ENCODE measurements at regions not wholly inside any gene's neighbourhood (a gene's known extent, or its start where the extent isn't known, plus 50 kb on each side); places are given as distances from the start of the nearest gene placed in this dataset.
A peak's percentile ranks its signal among the peaks of the same experiment; 100 is the strongest.
"Not testable (repeated sequence)": the region's sequence is repeated elsewhere in the genome, so short reads cannot be mapped to it uniquely, and the experiment has no call there.

DNA sequence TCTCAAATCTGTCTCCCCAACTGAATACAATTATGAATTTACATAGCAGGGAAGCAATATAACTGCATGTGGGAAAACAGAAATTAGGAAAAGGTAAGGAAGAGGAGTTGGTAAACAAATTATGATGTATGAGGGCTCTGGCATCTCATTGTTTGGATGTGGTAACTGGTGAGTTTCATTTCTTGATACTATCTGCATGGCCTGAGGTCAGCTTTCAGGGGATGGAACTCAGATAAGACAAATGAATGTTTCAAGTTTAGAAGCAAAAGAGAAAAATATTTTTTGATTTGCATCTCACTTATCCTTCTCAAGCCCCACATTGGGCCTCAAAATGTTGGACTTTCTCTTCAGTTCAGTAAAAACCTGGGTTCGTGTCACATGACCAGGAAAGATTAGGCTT is 302.2 kb upstream of the GJE1 start:
- Mint-ChIP-seq H3K36me3 (ENCODE audit: low read depth) (no peaks in the 10 kb centered on the region), H3K4me1 (peaks cover 20% of the 10 kb centered on the region), H3K27ac (no peak overlapping the region), H3K4me3 (no peak overlapping the region), H3K9me3 (peaks cover 2% of the 10 kb centered on the region), H3K27me3 (ENCODE audit: insufficient read depth) (no peaks in the 10 kb centered on the region)
- Histone ChIP-seq H3K4me1 (ENCODE audit: control insufficient read depth, insufficient read depth, low read length) (peaks cover 3% of the 10 kb centered on the region), H3K27ac (ENCODE audit: low read depth, low read length) (no peak overlapping the region), H3K27me3 (ENCODE audit: control insufficient read depth, insufficient read depth, low read length, poor library complexity, severe bottlenecking) (no peaks in the 10 kb centered on the region), H3K4me3 (ENCODE audit: low read length) (no peak overlapping the region), H3K9me3 (ENCODE audit: control insufficient read depth, low read length) (peaks cover 10% of the 10 kb centered on the region), H3K9ac (ENCODE audit: extremely low read depth, low read length, poor library complexity, severe bottlenecking) (no peak overlapping the region), H3K36me3 (ENCODE audit: control insufficient read depth, insufficient read depth, low read length) (no peaks in the 10 kb centered on the region)
- no peak for DNase-seq
- TF ChIP-seq, protein P1, sequence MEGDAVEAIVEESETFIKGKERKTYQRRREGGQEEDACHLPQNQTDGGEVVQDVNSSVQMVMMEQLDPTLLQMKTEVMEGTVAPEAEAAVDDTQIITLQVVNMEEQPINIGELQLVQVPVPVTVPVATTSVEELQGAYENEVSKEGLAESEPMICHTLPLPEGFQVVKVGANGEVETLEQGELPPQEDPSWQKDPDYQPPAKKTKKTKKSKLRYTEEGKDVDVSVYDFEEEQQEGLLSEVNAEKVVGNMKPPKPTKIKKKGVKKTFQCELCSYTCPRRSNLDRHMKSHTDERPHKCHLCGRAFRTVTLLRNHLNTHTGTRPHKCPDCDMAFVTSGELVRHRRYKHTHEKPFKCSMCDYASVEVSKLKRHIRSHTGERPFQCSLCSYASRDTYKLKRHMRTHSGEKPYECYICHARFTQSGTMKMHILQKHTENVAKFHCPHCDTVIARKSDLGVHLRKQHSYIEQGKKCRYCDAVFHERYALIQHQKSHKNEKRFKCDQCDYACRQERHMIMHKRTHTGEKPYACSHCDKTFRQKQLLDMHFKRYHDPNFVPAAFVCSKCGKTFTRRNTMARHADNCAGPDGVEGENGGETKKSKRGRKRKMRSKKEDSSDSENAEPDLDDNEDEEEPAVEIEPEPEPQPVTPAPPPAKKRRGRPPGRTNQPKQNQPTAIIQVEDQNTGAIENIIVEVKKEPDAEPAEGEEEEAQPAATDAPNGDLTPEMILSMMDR (conservative IDR thresholded peaks at IDR 0.05): no peak
- 89 to 100% methylated on average over 1 of the region's 1 CpG for WGBS, 2 experiments (ENCODE audit: insufficient coverage in 1 of 2, insufficient read length in 1 of 2)

DNA sequence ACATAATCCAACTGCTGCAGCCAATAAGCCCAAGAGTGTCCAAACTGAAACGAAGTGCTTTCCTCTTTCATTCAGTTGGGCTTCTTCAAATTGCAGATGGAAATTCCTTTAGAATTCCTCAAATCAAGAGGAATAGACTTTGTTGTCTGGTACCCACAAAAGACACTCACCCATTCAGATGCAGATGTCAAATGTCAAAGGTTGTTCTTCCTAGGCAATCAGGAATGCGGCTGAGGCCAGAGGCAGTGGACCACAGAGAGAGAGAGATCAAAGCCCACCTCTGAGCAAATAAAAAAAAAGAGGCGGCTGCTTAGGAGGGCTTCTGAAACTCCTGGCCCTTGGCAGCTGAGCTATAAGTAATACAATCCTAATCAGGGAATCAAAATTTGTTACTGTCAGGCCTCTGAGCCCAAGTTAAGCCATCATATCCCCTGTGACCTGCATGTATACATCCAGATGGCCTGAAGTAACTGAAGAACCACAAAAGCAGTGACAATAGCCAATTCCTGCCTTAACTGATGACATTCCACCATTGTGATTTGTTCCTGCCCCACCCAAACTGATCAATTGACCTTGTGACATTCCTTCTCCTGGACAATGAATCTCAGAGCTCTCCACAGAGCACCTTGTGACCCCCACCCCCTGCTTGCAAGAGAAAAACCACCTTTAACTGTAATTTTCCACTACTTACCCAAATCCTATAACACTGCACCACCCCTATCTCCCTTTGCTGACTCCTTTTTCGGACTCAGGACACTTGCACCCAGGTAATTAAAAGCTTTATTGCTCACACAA is 303.0 kb upstream of the GJE1 start:
- H3K27me3 ChIP-seq (ENCODE audit: control insufficient read depth, insufficient read depth, low read length, poor library complexity, severe bottlenecking): no peaks in the 10 kb centered on the region
- Mint-ChIP-seq H3K9me3 (peaks cover 4% of the 10 kb centered on the region), H3K4me3 (no peak overlapping the region), H3K36me3 (ENCODE audit: low read depth) (no peaks in the 10 kb centered on the region), H3K27me3 (ENCODE audit: insufficient read depth) (no peaks in the 10 kb centered on the region), H3K27ac (peak overlapping the region; percentile 10), H3K4me1 (peaks cover 16% of the 10 kb centered on the region)
- H3K4me1 ChIP-seq (ENCODE audit: control insufficient read depth, insufficient read depth, low read length): peaks cover 3% of the 10 kb centered on the region
- peak overlapping the region; percentile 22 for H3K27ac ChIP-seq (ENCODE audit: low read depth, low read length)
- peak overlapping the region; percentile 59 for H3K4me3 ChIP-seq (ENCODE audit: low read length)
- H3K9ac ChIP-seq (ENCODE audit: extremely low read depth, low read length, poor library complexity, severe bottlenecking): no peak overlapping the region
- 32 to 76% methylated on average over 3 to 4 of the region's 4 CpGs for WGBS, 2 experiments (ENCODE audit: insufficient coverage in 1 of 2, insufficient read length in 1 of 2)
- peaks cover 10% of the 10 kb centered on the region for H3K9me3 ChIP-seq (ENCODE audit: control insufficient read depth, low read length)
- peak; percentile 47 for DNase-seq
- no peaks in the 10 kb centered on the region for H3K36me3 ChIP-seq (ENCODE audit: control insufficient read depth, insufficient read depth, low read length)
- TF ChIP-seq, protein P1 (conservative IDR thresholded peaks at IDR 0.05): no peak

DNA sequence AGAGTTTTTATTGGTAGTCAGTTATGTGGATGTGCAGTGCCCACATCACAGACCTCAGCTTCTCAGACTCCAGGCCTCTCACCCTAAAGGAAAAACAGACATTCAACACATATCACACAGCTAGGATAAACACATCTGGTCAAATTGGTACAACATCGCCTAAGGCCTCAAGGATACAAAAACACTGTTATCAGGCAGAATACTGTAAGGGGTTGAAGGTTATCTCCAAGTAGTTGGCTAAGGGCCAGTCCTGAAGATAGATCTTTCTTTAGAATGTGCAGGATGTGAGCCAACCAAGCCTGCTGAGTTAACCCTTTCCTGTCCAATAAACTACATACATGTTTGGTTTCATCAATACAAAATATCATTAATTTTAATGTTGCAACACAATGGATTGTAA is 308.4 kb upstream of the GJE1 start:
- H3K4me3 ChIP-seq (ENCODE audit: low read length): no peak overlapping the region
- Mint-ChIP-seq H3K36me3 (ENCODE audit: low read depth) (peaks cover 4% of the 10 kb centered on the region), H3K9me3 (peaks cover 10% of the 10 kb centered on the region), H3K27me3 (ENCODE audit: insufficient read depth) (no peaks in the 10 kb centered on the region), H3K27ac (no peak overlapping the region), H3K4me1 (peaks cover 2% of the 10 kb centered on the region), H3K4me3 (no peak overlapping the region)
- H3K27me3 ChIP-seq (ENCODE audit: control insufficient read depth, insufficient read depth, low read length, poor library complexity, severe bottlenecking): no peaks in the 10 kb centered on the region
- H3K9me3 ChIP-seq (ENCODE audit: control insufficient read depth, low read length): peaks cover 11% of the 10 kb centered on the region
- no peak overlapping the region for H3K9ac ChIP-seq (ENCODE audit: extremely low read depth, low read length, poor library complexity, severe bottlenecking)
- 90% methylated on average over 1 of the region's 1 CpG; no CpG with 5 or more reads in 1 of the 2 experiments for WGBS, 2 experiments (ENCODE audit: insufficient coverage in 1 of 2, insufficient read length in 1 of 2)
- H3K36me3 ChIP-seq (ENCODE audit: control insufficient read depth, insufficient read depth, low read length): no peaks in the 10 kb centered on the region
- no peaks in the 10 kb centered on the region for H3K4me1 ChIP-seq (ENCODE audit: control insufficient read depth, insufficient read depth, low read length)
- H3K27ac ChIP-seq (ENCODE audit: low read depth, low read length): no peak overlapping the region
- DNase-seq: no peak
- TF ChIP-seq, protein P1 (conservative IDR thresholded peaks at IDR 0.05): no peak

DNA sequence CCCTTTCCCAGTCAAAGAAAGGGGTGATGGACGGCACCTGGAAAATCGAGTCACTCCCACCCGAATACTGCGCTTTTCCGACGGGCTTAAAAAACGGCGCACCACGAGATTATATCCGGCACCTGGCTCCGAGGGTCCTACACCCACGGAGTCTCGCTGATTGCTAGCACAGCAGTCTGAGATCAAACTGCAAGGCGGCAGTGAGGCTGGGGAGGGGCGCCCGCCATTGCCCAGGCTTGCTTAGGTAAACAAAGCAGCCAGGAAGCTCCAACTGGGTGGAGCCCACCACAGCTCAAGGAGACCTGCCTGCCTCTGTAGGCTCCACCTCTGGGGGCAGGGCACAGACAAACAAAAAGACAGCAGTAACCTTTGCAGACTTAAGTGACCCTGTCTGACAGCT is 317.7 kb upstream of the GJE1 start:
- 96 to 100% methylated on average over 4 to 16 of the region's 16 CpGs for WGBS, 2 experiments (ENCODE audit: insufficient coverage in 1 of 2, insufficient read length in 1 of 2)
- not testable (repeated sequence) for H3K27me3 ChIP-seq (ENCODE audit: control insufficient read depth, insufficient read depth, low read length, poor library complexity, severe bottlenecking); H3K9ac ChIP-seq (ENCODE audit: extremely low read depth, low read length, poor library complexity, severe bottlenecking); H3K4me3 Mint-ChIP-seq; H3K27ac Mint-ChIP-seq; H3K4me1 ChIP-seq (ENCODE audit: control insufficient read depth, insufficient read depth, low read length); H3K36me3 Mint-ChIP-seq (ENCODE audit: low read depth); H3K36me3 ChIP-seq (ENCODE audit: control insufficient read depth, insufficient read depth, low read length); H3K27ac ChIP-seq (ENCODE audit: low read depth, low read length); H3K9me3 Mint-ChIP-seq; H3K4me3 ChIP-seq (ENCODE audit: low read length); H3K9me3 ChIP-seq (ENCODE audit: control insufficient read depth, low read length); H3K27me3 Mint-ChIP-seq (ENCODE audit: insufficient read depth); DNase-seq
- peaks cover 15% of the 10 kb centered on the region for H3K4me1 Mint-ChIP-seq

All from endodermal cell (in vitro differentiated cells).